Testis (tissue), 2 donors: ENCODE measurements at regions not wholly inside any gene's neighbourhood (a gene's known extent, or its start where the extent isn't known, plus 50 kb on each side); places are given as distances from the start of the nearest gene placed in this dataset.

Experiments
- DNase-seq: peaks from one replicate; pipeline ENCODE4 v3.0.0-alpha.2; 2019
- H3K27ac ChIP-seq, 2 donors: fragments of 200-600 bp; sonication (generic); one replicate each; pipeline ENCODE4 v1.5.1; 2019
- H3K27me3 ChIP-seq: fragments of 200-600 bp; sonication (generic); one replicate; pipeline ENCODE4 v1.5.1; 2019
- H3K36me3 ChIP-seq: fragments of 200-600 bp; sonication (generic); one replicate; pipeline ENCODE4 v1.5.1; 2017; ENCODE audit warnings: low read depth; ENCODE audit errors: missing control alignments
- H3K4me1 ChIP-seq: fragments of 200-600 bp; sonication (generic); one replicate; pipeline ENCODE4 v1.5.1; 2019
- H3K4me3 ChIP-seq, 2 donors: fragments of 200-600 bp; sonication (generic); one replicate each; pipeline ENCODE4 v1.5.1; 2017 to 2019
- H3K9me3 ChIP-seq: fragments of 200-600 bp; sonication (generic); one replicate; pipeline ENCODE4 v1.5.1; 2017
- POLR2A ChIP-seq: fragments of 450-650 bp; IDR thresholded peaks from one replicate; pipeline ENCODE4 v1.6.1; 2017; ENCODE audit warnings: antibody characterized with exemption, mild to moderate bottlenecking, moderate library complexity
- WGBS, 2 donors: methylation state at CpG; one replicate each; pipeline ENCODE4 v1.1.5; 2018; 5-methylcytosine and 5-hydroxymethylcytosine counted together
- intact Hi-C: fragments of 100-400 bp; cut with DNase I; formaldehyde crosslinking; loops from one replicate; pipeline ENCODE4 v1.15.1; 2023; ENCODE audit warnings: low total_unique reads
- TF ChIP-seq, protein P1 (sequence below), 3 experiments: fragments of 450-650 bp in 2 of 3; fragments of 200-600 bp in 1 of 3; sonication (generic) in 1 of 3; IDR thresholded peaks; one replicate each; pipeline ENCODE4 v1.5.1; 2016 to 2019; ENCODE audit warnings: antibody characterized with exemption in 3 of 3, mild to moderate bottlenecking in 2 of 3, moderate library complexity in 1 of 3

DNA sequence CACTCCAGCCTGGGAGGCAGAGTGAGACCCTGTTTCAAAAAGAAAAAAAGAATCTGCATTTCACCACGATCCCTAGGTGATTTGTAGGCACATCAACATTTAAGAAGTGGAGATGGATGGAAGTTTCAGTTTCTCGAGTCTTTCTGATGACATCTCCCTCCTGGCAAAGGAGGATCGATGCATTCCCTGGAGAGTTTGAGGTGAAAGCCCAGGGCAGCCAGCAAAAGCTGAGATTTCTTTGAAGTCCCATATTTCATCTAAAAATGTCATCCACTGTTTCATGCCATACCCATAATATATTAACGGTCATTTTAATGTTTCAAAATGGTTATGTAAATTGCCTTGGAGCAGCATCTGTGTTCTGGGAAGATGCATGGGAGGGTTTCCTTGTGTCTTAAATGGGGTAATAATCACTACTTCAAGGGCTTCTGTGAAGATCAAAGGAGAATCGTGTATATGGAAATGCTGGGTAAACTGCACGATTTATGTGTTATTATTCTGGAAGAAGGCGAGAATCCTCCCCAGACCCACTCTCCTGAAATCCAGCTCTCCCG, 63.4 kb downstream of the KATNIP start:
- no peaks in the 10 kb centered on the region for H3K36me3 ChIP-seq
- H3K27me3 ChIP-seq, result no peaks in the 10 kb centered on the region
- intact Hi-C loops, result no loop called here
- 73 to 77% methylated on average over 8 of the region's 8 CpGs for WGBS, 2 donors
- no peak for DNase-seq
- no peak overlapping the region for H3K27ac ChIP-seq
- H3K4me1 ChIP-seq, result peaks cover 13% of the 10 kb centered on the region
- no peaks in the 10 kb centered on the region for H3K9me3 ChIP-seq
- TF ChIP-seq, protein P1, sequence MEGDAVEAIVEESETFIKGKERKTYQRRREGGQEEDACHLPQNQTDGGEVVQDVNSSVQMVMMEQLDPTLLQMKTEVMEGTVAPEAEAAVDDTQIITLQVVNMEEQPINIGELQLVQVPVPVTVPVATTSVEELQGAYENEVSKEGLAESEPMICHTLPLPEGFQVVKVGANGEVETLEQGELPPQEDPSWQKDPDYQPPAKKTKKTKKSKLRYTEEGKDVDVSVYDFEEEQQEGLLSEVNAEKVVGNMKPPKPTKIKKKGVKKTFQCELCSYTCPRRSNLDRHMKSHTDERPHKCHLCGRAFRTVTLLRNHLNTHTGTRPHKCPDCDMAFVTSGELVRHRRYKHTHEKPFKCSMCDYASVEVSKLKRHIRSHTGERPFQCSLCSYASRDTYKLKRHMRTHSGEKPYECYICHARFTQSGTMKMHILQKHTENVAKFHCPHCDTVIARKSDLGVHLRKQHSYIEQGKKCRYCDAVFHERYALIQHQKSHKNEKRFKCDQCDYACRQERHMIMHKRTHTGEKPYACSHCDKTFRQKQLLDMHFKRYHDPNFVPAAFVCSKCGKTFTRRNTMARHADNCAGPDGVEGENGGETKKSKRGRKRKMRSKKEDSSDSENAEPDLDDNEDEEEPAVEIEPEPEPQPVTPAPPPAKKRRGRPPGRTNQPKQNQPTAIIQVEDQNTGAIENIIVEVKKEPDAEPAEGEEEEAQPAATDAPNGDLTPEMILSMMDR (IDR thresholded peaks at IDR 0.05), result no peak
- no peak for TF ChIP-seq POLR2A
- no peak overlapping the region for H3K4me3 ChIP-seq

DNA sequence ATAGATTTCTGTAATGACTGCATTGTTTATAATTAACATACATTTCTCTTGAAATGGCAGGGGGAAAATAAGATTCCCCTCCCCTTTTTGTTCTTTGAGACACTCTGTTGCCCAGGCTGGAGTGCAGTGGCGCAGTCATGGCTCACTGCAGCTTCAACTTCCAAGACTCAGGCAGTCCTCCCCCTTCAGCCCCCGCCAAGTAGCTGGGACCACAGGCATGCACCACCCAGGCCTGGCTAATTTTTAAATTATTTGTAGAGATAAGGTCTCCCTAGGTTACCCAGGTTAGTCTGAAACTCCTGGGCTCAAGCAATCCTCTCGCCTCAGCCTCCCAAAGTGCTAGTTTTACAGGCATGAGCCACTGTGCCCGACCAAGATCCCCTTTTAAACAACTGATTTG, 67.7 kb downstream of the KATNIP start:
- peaks cover 22% of the 10 kb centered on the region for H3K4me1 ChIP-seq
- no peaks in the 10 kb centered on the region for H3K36me3 ChIP-seq
- no peak for DNase-seq
- WGBS, 2 donors, result 91 to 93% methylated on average over 4 of the region's 4 CpGs
- no peaks in the 10 kb centered on the region for H3K27me3 ChIP-seq
- no peak overlapping the region for H3K4me3 ChIP-seq
- intact Hi-C loops, result no loop called here
- no peak for TF ChIP-seq POLR2A
- TF ChIP-seq, protein P1 (IDR thresholded peaks at IDR 0.05), result no peak
- H3K27ac ChIP-seq, result no peak overlapping the region
- H3K9me3 ChIP-seq, result no peaks in the 10 kb centered on the region

DNA sequence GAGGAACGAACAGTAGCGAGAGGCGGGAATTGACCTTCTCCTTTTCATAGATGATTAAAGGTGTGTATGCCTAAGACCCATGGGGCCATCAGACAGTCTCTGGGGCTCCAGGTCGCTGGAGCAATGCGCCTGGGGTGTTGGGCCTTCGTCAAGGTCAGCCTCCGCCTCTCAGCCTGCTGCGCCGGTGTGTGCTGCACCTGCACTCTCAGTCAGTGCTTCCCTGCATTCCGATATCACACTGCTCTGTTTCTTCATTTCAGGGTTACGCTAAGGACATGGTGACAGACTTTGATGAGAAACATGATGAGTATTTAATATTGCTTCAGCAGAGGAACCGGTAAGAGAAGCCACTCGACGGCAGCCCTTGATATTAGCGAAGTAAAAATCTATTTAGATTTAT, 68.2 kb downstream of the KATNIP start:
- 70 to 78% methylated on average over 15 of the region's 15 CpGs for WGBS, 2 donors
- no peaks in the 10 kb centered on the region for H3K36me3 ChIP-seq
- TF ChIP-seq, protein P1 (IDR thresholded peaks at IDR 0.05), result no peak
- TF ChIP-seq POLR2A, result no peak
- H3K27ac ChIP-seq, result no peak overlapping the region
- H3K27me3 ChIP-seq, result no peaks in the 10 kb centered on the region
- H3K9me3 ChIP-seq, result no peaks in the 10 kb centered on the region
- no peak for DNase-seq
- intact Hi-C loops, result no loop called here
- peaks cover 22% of the 10 kb centered on the region for H3K4me1 ChIP-seq
- H3K4me3 ChIP-seq, result no peak overlapping the region

DNA sequence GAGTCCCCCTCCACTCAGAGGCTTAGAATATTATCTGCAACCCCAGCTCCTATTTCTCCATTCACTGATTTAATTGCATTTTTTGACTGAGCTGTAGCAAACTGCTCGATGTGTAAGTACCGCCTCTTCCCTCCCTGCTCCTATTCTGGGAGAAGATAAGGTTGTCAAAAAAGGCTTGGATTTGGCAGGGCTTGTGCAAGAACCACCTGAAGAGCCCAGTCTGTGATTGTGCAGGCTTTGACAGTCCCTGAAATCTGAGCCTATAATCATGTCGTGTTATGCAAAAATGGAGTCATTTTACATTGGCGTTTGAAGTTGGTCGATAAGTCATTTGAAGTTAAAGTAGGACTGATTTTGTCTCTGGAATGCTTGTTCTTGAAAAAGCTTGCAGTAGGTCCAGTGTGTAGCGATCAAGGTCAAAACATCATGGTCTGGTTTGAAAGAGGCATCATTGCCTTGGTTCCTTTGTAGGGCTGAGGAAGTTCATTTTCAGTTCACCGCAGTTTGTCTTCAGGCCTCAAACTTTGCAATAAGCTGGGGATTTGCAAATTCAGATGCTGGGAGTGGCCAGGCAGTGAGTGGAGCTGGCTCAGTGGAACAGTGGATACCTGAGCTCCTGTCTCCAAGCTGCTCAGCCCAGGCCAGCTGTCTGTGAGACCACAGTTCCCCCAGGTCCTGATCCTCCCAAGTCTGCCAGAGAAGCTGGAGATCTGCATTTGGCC, 68.8 kb downstream of the KATNIP start:
- H3K4me3 ChIP-seq, result no peak overlapping the region
- H3K27ac ChIP-seq, result no peak overlapping the region
- no peaks in the 10 kb centered on the region for H3K27me3 ChIP-seq
- H3K9me3 ChIP-seq, result no peaks in the 10 kb centered on the region
- 29 to 55% methylated on average over 7 of the region's 7 CpGs for whole genome bisulfite sequencing, 2 donors
- peaks cover 22% of the 10 kb centered on the region for H3K4me1 ChIP-seq
- intact Hi-C loops, result no loop called here
- no peak for DNase-seq
- no peaks in the 10 kb centered on the region for H3K36me3 ChIP-seq
- TF ChIP-seq POLR2A, result no peak
- TF ChIP-seq, protein P1 (IDR thresholded peaks at IDR 0.05), result no peak

DNA sequence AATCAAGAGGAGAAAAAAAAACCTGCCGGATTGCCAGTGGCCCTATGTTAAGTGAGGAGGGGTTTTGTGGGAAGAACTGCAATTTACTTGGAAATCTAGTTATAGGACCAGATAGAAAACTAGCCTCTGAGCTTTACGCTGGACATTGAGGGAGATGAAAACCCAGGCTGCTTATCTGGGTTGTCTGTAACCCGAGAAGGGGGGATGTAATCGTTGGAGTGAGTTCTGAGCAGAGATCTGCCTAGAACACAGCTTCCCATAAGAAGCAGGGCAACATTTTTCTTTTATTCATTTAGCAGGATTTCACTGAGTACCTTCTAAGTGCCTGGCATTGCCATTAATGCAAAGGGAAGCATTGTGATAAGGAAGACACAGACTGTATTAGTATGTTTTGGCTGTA, 70.6 kb downstream of the KATNIP start:
- no peak overlapping the region for H3K4me3 ChIP-seq
- no peak overlapping the region for H3K27ac ChIP-seq
- intact Hi-C loops, result no loop called here
- TF ChIP-seq, protein P1 (IDR thresholded peaks at IDR 0.05), result no peak
- no peak for TF ChIP-seq POLR2A
- no peaks in the 10 kb centered on the region for H3K36me3 ChIP-seq
- WGBS, 2 donors, result 69 to 84% methylated on average over 4 of the region's 4 CpGs
- no peaks in the 10 kb centered on the region for H3K9me3 ChIP-seq
- peaks cover 27% of the 10 kb centered on the region for H3K4me1 ChIP-seq
- no peak for DNase-seq
- no peaks in the 10 kb centered on the region for H3K27me3 ChIP-seq
